SK-N-SH treated with all-trans-retinoic acid at 6 μM for 48 hours (cell line): ENCODE measurements at regions not wholly inside any gene's neighbourhood (a gene's known extent, or its start where the extent isn't known, plus 50 kb on each side); places are given as distances from the start of the nearest gene placed in this dataset.

Source experiments
- ESRRG ChIP-seq: fragments of 250-450 bp; sonication (Bioruptor Pico); IDR thresholded peaks from 2 replicates; pipeline ENCODE4 v1.6.1; 2021; ENCODE audit warnings: mild to moderate bottlenecking
- SNAI2 ChIP-seq: fragments of 250-450 bp; sonication (Bioruptor Pico); IDR thresholded peaks from 2 replicates; pipeline ENCODE4 v1.5.0; 2020; ENCODE audit warnings: mild to moderate bottlenecking, moderate library complexity
- TCF4 ChIP-seq: fragments of 250-450 bp; sonication (Bioruptor Pico); IDR thresholded peaks from 2 replicates; pipeline ENCODE4 v1.8.0; 2021; ENCODE audit warnings: mild to moderate bottlenecking, moderate library complexity, borderline replicate concordance
- ZFP3 ChIP-seq: fragments of 250-450 bp; sonication (Bioruptor Pico); IDR thresholded peaks from 2 replicates; pipeline ENCODE4 v1.5.0; 2020; ENCODE audit warnings: mild to moderate bottlenecking, moderate library complexity

- TF ChIP-seq ZFP3 (no peak), TCF4 (CRISPR knock-in tag) (no peak), SNAI2 (no peak), ESRRG (CRISPR knock-in tag) (no peak)
Observed at GRCh38 chrX:122517786-122518185, 666.3 kb upstream of the GRIA3 start.
